Omental fat pad (tissue), 3 donors: ENCODE measurements at regions not wholly inside any gene's neighbourhood (a gene's known extent, or its start where the extent isn't known, plus 50 kb on each side); places are given as distances from the start of the nearest gene placed in this dataset.
"Not testable (repeated sequence)": the region's sequence is repeated elsewhere in the genome, so short reads cannot be mapped to it uniquely, and the experiment has no call there.

Experiments used
- ATAC-seq: fragments of 150-250 bp; one replicate; pipeline ENCODE4 v1.9.1; 2016; ENCODE audit warnings: mild to moderate bottlenecking, moderate library complexity; ENCODE audit not compliant: low FRiP score
- DNase-seq: peaks from one replicate; pipeline ENCODE4 v3.0.0-alpha.2; 2019; ENCODE audit warnings: low spot score
- CTCF ChIP-seq, 3 donors: fragments of 450-650 bp; IDR thresholded peaks; one replicate each; pipeline ENCODE4 v1.5.1; 2016 to 2017; ENCODE audit warnings: antibody characterized with exemption in 3 of 3, mild to moderate bottlenecking in 3 of 3, moderate library complexity in 2 of 3

GRCh38 chr3:166697495-166697894 lies 682.6 kb downstream of the ZBBX start:
- no peak for TF ChIP-seq CTCF (IDR thresholded peaks at IDR 0.05)
- DNase-seq (no peak), ATAC-seq (no peak)

- TF ChIP-seq CTCF (IDR thresholded peaks at IDR 0.05), result no peak
- DNase-seq (no peak), ATAC-seq (no peak)
Observed at GRCh38 chr3:166696103-166696502, 684.0 kb downstream of the ZBBX start.

GRCh38 chr3:166688665-166689064 lies 691.4 kb downstream of the ZBBX start:
- DNase-seq, result no peak
- no peak for ATAC-seq
- no peak for TF ChIP-seq CTCF (IDR thresholded peaks at IDR 0.05)

GRCh38 chr3:166685246-166685645 lies 694.9 kb downstream of the ZBBX start:
- ATAC-seq, result no peak
- TF ChIP-seq CTCF (IDR thresholded peaks at IDR 0.05), result no peak

GRCh38 chr3:166684077-166684476 lies 696.0 kb downstream of the ZBBX start:
- ATAC-seq, DNase-seq: not testable (repeated sequence)

More at GRCh38 chr3:166685246-166685645, 694.9 kb downstream of the ZBBX start:
- no peak for DNase-seq

- no peak for TF ChIP-seq CTCF (IDR thresholded peaks at IDR 0.05)
- DNase-seq (no peak), ATAC-seq (no peak)
Observed at GRCh38 chr3:166669781-166670180, 710.3 kb downstream of the ZBBX start.

GRCh38 chr3:166663194-166663593 lies 716.9 kb downstream of the ZBBX start:
- ATAC-seq, result no peak
- no peak for TF ChIP-seq CTCF (IDR thresholded peaks at IDR 0.05)
- DNase-seq, result no peak

GRCh38 chr3:166661621-166662020 lies 718.5 kb downstream of the ZBBX start:
- no peak for TF ChIP-seq CTCF (IDR thresholded peaks at IDR 0.05)
- no peak for ATAC-seq

More at GRCh38 chr3:166661621-166662020, 718.5 kb downstream of the ZBBX start:
- DNase-seq, result no peak
